T-cell (primary cell): ENCODE measurements at regions not wholly inside any gene's neighbourhood (a gene's known extent, or its start where the extent isn't known, plus 50 kb on each side); places are given as distances from the start of the nearest gene placed in this dataset.
"Not testable (repeated sequence)": the region's sequence is repeated elsewhere in the genome, so short reads cannot be mapped to it uniquely, and the experiment has no call there.

Experiments
- ATAC-seq, 4 experiments: fragments of 200-7000 bp in 3 of 4; fragments of 150-1000 bp in 1 of 4; cut with Tn5 transposase; replicated peaks in 1 of 4; 1 replicate in 3 of 4; 2 replicates in 1 of 4; pipeline ENCODE4 v1.10.0; 2021; ENCODE audit warnings: moderate library complexity in 3 of 4, mild to moderate bottlenecking in 2 of 4, moderate number of reproducible peaks in 1 of 4
- CTCF ChIA-PET, 2 donors: fragments of 300-600 bp; sonication (Branson Sonifier 250); formaldehyde crosslinking; loops; one replicate each; lab custom pipeline; 2022; ENCODE audit warnings: antibody characterized with exemption in 2 of 2; lab: Charles Lee
- POLR2A ChIA-PET, 2 donors: fragments of 300-600 bp; sonication (Branson Sonifier 250); formaldehyde crosslinking; loops; one replicate each; lab custom pipeline; 2022; ENCODE audit warnings: antibody characterized with exemption in 2 of 2; lab: Charles Lee
- DNase-seq, 35 experiments: peaks; one replicate each; pipeline versions ENCODE4 v3.0.0 to v3.0.0-alpha.2; 2013 to 2023
- H3K27ac ChIP-seq: one replicate; pipeline ENCODE4 v1.5.1; 2013; ENCODE audit warnings: low read length
- H3K27me3 ChIP-seq, 2 experiments: replicated peaks in 1 of 2; 1 replicate in 1 of 2; 2 replicates in 1 of 2; pipeline versions ENCODE4 v1.6.1 to v1.7.0; 2013; ENCODE audit warnings: low read length in 1 of 2, mixed read lengths in 1 of 2; ENCODE audit not compliant: control insufficient read depth in 2 of 2, insufficient read depth in 2 of 2; ENCODE audit errors: extremely low read depth in 1 of 2
- H3K36me3 ChIP-seq, 2 donors: 1 replicate in 1 of 2; 2 replicates in 1 of 2; pipeline versions ENCODE4 v1.6.1 to v1.7.0; 2013; ENCODE audit warnings: low read length in 1 of 2; ENCODE audit not compliant: control insufficient read depth in 2 of 2, insufficient read depth in 1 of 2; ENCODE audit errors: extremely low read depth in 1 of 2
- H3K4me1 ChIP-seq, 2 experiments: 1 replicate in 1 of 2; 2 replicates in 1 of 2; pipeline versions ENCODE4 v1.6.1 to v1.7.0; 2013; ENCODE audit warnings: low read length in 2 of 2, mixed read lengths in 1 of 2; ENCODE audit not compliant: insufficient read depth in 2 of 2, control insufficient read depth in 1 of 2; ENCODE audit errors: extremely low read depth in 1 of 2
- H3K4me3 ChIP-seq, 2 donors: 1 replicate in 1 of 2; 2 replicates in 1 of 2; pipeline versions ENCODE4 v1.5.1 to v1.7.0; 2013; ENCODE audit warnings: mild to moderate bottlenecking in 2 of 2, low read length in 1 of 2, moderate library complexity in 1 of 2; ENCODE audit not compliant: control insufficient read depth in 1 of 2; ENCODE audit errors: extremely low read depth in 1 of 2
- H3K9me3 ChIP-seq: 2 replicates; pipeline ENCODE4 v1.7.0; 2013
- H3K27ac Mint-ChIP-seq, 2 donors: one replicate each; pipeline ENCODE4 v1.8.0; 2020 to 2021; ENCODE audit warnings: mild to moderate bottlenecking in 2 of 2, mixed read lengths in 2 of 2
- H3K27me3 Mint-ChIP-seq, 2 donors: one replicate each; pipeline ENCODE4 v1.8.0; 2021 to 2022; ENCODE audit warnings: mixed read lengths in 2 of 2
- H3K36me3 Mint-ChIP-seq: one replicate; pipeline ENCODE4 v1.8.0; 2021; ENCODE audit warnings: mixed read lengths
- H3K4me1 Mint-ChIP-seq, 3 donors: one replicate each; pipeline ENCODE4 v1.8.0; 2020 to 2022; ENCODE audit warnings: mixed read lengths in 3 of 3, mild to moderate bottlenecking in 1 of 3
- H3K4me3 Mint-ChIP-seq, 3 donors: one replicate each; pipeline ENCODE4 v1.8.0; 2020 to 2022; ENCODE audit warnings: mild to moderate bottlenecking in 3 of 3, mixed read lengths in 3 of 3, moderate library complexity in 3 of 3
- H3K9me3 Mint-ChIP-seq, 3 donors: one replicate each; pipeline ENCODE4 v1.8.0; 2020 to 2022; ENCODE audit warnings: mixed read lengths in 3 of 3
- WGBS: methylation state at CpG from one replicate; pipeline ENCODE4 v1.1.5; 2013; ENCODE audit warnings: missing lambda C conversion rate; ENCODE audit not compliant: insufficient coverage; 5-methylcytosine and 5-hydroxymethylcytosine counted together

GRCh38 chr5:100668511-100668910, 133.3 kb downstream of the FAM174A start:
- Histone ChIP-seq H3K9me3 (no peaks in the 10 kb centered on the region), H3K4me1 (peaks cover 0 to 8% of the 10 kb centered on the region in 2 experiments), H3K36me3 (no peaks in the 10 kb centered on the region), H3K27ac (no peak overlapping the region), H3K4me3 (no peak overlapping the region), H3K27me3 (no peaks in the 10 kb centered on the region)
- DNase-seq (no peak), ATAC-seq (no peak)
- Mint-ChIP-seq H3K9me3 (no peaks in the 10 kb centered on the region), H3K27me3 (no peaks in the 10 kb centered on the region), H3K27ac (no peak overlapping the region), H3K4me3 (no peak overlapping the region), H3K4me1 (peaks cover 13 to 22% (median 17%) of the 10 kb centered on the region in 3 donors), H3K36me3 (no peaks in the 10 kb centered on the region)
- ChIA-PET CTCF (no interaction called here), POLR2A (no interaction called here)
- WGBS, result no CpG with 5 or more reads among the region's 3 CpGs

GRCh38 chr5:100676817-100677631, 141.8 kb downstream of the FAM174A start:
- H3K4me3 Mint-ChIP-seq, result no peak overlapping the region
- H3K9me3 Mint-ChIP-seq, result peaks cover under 1 to 26% (median 4%) of the 10 kb centered on the region in 3 donors
- Histone ChIP-seq H3K4me3 (no peak overlapping the region), H3K9me3 (no peaks in the 10 kb centered on the region), H3K4me1 (no peaks in the 10 kb centered on the region), H3K27me3 (no peaks in the 10 kb centered on the region), H3K36me3 (no peaks in the 10 kb centered on the region), H3K27ac (no peak overlapping the region)
- no peak overlapping the region for H3K27ac Mint-ChIP-seq
- ChIA-PET POLR2A (no interaction called here), CTCF (interaction anchor here in 1 of 2 donors (1.0 kb wide), 1 partner anchor 21 kb away, joined by 3 read pairs; no protein-coding TSS in a partner anchor)
- H3K27me3 Mint-ChIP-seq, result no peaks in the 10 kb centered on the region
- peaks cover 0 to 4% (median 2%) of the 10 kb centered on the region in 3 donors for H3K4me1 Mint-ChIP-seq
- ATAC-seq (no peak), DNase-seq (no peak)
- WGBS, result 80% methylated on average over 1 of the region's 5 CpGs
- H3K36me3 Mint-ChIP-seq, result no peaks in the 10 kb centered on the region

GRCh38 chr5:100682625-100683024, 147.5 kb downstream of the FAM174A start:
- peaks cover 8% of the 10 kb centered on the region for H3K36me3 Mint-ChIP-seq
- Histone ChIP-seq H3K36me3 (no peaks in the 10 kb centered on the region), H3K9me3 (peaks cover 9% of the 10 kb centered on the region), H3K27ac (no peak overlapping the region), H3K4me1 (no peaks in the 10 kb centered on the region), H3K4me3 (no peak overlapping the region), H3K27me3 (no peaks in the 10 kb centered on the region)
- CTCF ChIA-PET, result no interaction called here
- no peak for ATAC-seq
- no peaks in the 10 kb centered on the region for H3K27me3 Mint-ChIP-seq
- POLR2A ChIA-PET, result no interaction called here
- H3K27ac Mint-ChIP-seq, result no peak overlapping the region
- no peak overlapping the region for H3K4me3 Mint-ChIP-seq
- no peaks in the 10 kb centered on the region for H3K4me1 Mint-ChIP-seq
- WGBS, result no CpG with 5 or more reads among the region's 1 CpG
- H3K9me3 Mint-ChIP-seq, result peaks cover 17 to 45% (median 23%) of the 10 kb centered on the region in 3 donors
- DNase-seq, result no peak

GRCh38 chr5:100683881-100684280, 148.7 kb downstream of the FAM174A start:
- Mint-ChIP-seq H3K9me3 (peaks cover 17 to 43% (median 23%) of the 10 kb centered on the region in 3 donors), H3K36me3 (peaks cover 8% of the 10 kb centered on the region), H3K4me1 (no peaks in the 10 kb centered on the region), H3K27me3 (no peaks in the 10 kb centered on the region), H3K27ac (no peak overlapping the region), H3K4me3 (no peak overlapping the region)
- H3K27ac ChIP-seq, result no peak overlapping the region
- H3K36me3 ChIP-seq, result no peaks in the 10 kb centered on the region
- ChIA-PET CTCF (no interaction called here), POLR2A (no interaction called here)
- H3K27me3 ChIP-seq, result no peaks in the 10 kb centered on the region
- WGBS, result 93% methylated on average over 3 of the region's 3 CpGs
- no peak overlapping the region for H3K4me3 ChIP-seq
- no peaks in the 10 kb centered on the region for H3K4me1 ChIP-seq
- DNase-seq, result no peak
- ATAC-seq, result no peak
- H3K9me3 ChIP-seq, result peaks cover 9% of the 10 kb centered on the region

- ATAC-seq, H3K4me3 Mint-ChIP-seq, H3K36me3 Mint-ChIP-seq, H3K9me3 ChIP-seq, CTCF ChIA-PET, H3K4me3 ChIP-seq, H3K36me3 ChIP-seq, H3K27me3 ChIP-seq, POLR2A ChIA-PET, DNase-seq, H3K4me1 Mint-ChIP-seq, H3K27ac Mint-ChIP-seq, H3K27ac ChIP-seq, H3K4me1 ChIP-seq, H3K27me3 Mint-ChIP-seq: not testable (repeated sequence)
- H3K9me3 Mint-ChIP-seq, result peaks cover 17 to 32% (median 20%) of the 10 kb centered on the region in 3 donors
- no CpG with 5 or more reads among the region's 2 CpGs for WGBS
These were observed 149.9 kb downstream of the FAM174A start for GRCh38 chr5:100685122-100685521.

- H3K36me3 ChIP-seq, H3K4me3 Mint-ChIP-seq, H3K4me1 ChIP-seq, H3K36me3 Mint-ChIP-seq, H3K27ac ChIP-seq, H3K4me3 ChIP-seq, ATAC-seq, H3K4me1 Mint-ChIP-seq, H3K27me3 Mint-ChIP-seq, H3K27ac Mint-ChIP-seq, CTCF ChIA-PET, POLR2A ChIA-PET, DNase-seq, H3K27me3 ChIP-seq, H3K9me3 ChIP-seq, H3K9me3 Mint-ChIP-seq: not testable (repeated sequence)
- 95% methylated on average over 17 of the region's 26 CpGs for WGBS
These were observed 153.7 kb downstream of the FAM174A start for GRCh38 chr5:100688834-100689233.
